ENCODE measurements at regions not wholly inside any gene's neighbourhood (a gene's known extent, or its start where the extent isn't known, plus 50 kb on each side); places are given as distances from the start of the nearest gene placed in this dataset.

DNA sequence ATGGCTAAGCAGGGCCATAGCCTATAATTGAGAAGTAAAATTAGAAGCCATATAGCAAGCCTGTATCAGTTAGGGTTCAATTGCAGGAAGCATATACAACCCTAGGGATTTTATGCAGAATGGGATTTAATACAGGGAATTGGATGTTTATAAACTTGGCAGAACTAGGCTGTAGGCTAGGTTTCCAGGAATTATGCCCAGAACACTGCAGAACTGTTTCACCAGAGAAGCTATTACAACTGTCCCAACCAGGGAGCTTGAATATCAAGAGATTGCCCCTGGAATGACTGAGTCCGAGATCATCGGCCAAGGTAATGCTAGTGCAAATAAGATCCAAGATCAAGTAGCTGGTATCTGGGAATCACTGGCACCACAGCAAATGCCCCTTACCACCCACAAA, 64.0 kb downstream of the PRR15 start:
- peaks cover 5% of the 10 kb centered on the region; the same call in 2 of the 3 replicates for H3K4me1 Mint-ChIP-seq
- Histone ChIP-seq H3K4me3 (no peak overlapping the region), H3K27ac (ENCODE audit: low read depth) (no peak overlapping the region), H3K36me3 (ENCODE audit: insufficient read depth) (no peaks in the 10 kb centered on the region), H4K20me1 (replicated peaks; ENCODE audit: insufficient read depth) (no peaks in the 10 kb centered on the region), H3K4me1 (ENCODE audit: insufficient read depth) (no peaks in the 10 kb centered on the region), H3F3A (replicated peaks; ENCODE audit: low read depth) (no peaks in the 10 kb centered on the region), H3K27me3 (ENCODE audit: insufficient read depth) (no peaks in the 10 kb centered on the region), H2AFZ (no peak overlapping the region), H3K4me2 (no peak overlapping the region), H3K79me2 (replicated peaks; ENCODE audit: insufficient read depth) (no peaks in the 10 kb centered on the region), H3K9me2 (ENCODE audit: insufficient read depth) (no peaks in the 10 kb centered on the region)
- H3K36me3 Mint-ChIP-seq (ENCODE audit: low read depth): no peaks in the 10 kb centered on the region
- DNase-seq (ENCODE audit: low spot score) (no peak), ATAC-seq (no peak)
- H3K27ac Mint-ChIP-seq: no peak overlapping the region
- H3K27me3 Mint-ChIP-seq (ENCODE audit: insufficient read depth, low read depth, poor library complexity): peaks cover 5% of the 10 kb centered on the region
- no peaks in the 10 kb centered on the region for H3K9me3 Mint-ChIP-seq
- no peak overlapping the region for H3K4me3 Mint-ChIP-seq
- TF ChIP-seq JUNB (IDR thresholded peaks at IDR 0.05; ENCODE audit: unreplicated experiment) (no peak), EZH2 (IDR thresholded peaks at IDR 0.05; ENCODE audit: low read depth, unreplicated experiment) (no peak), ZNF114 (CRISPR knock-in tag; IDR thresholded peaks at IDR 0.05) (no peak)
- TF ChIP-seq, protein P1, sequence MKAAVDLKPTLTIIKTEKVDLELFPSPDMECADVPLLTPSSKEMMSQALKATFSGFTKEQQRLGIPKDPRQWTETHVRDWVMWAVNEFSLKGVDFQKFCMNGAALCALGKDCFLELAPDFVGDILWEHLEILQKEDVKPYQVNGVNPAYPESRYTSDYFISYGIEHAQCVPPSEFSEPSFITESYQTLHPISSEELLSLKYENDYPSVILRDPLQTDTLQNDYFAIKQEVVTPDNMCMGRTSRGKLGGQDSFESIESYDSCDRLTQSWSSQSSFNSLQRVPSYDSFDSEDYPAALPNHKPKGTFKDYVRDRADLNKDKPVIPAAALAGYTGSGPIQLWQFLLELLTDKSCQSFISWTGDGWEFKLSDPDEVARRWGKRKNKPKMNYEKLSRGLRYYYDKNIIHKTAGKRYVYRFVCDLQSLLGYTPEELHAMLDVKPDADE (IDR thresholded peaks at IDR 0.05): no peak

DNA sequence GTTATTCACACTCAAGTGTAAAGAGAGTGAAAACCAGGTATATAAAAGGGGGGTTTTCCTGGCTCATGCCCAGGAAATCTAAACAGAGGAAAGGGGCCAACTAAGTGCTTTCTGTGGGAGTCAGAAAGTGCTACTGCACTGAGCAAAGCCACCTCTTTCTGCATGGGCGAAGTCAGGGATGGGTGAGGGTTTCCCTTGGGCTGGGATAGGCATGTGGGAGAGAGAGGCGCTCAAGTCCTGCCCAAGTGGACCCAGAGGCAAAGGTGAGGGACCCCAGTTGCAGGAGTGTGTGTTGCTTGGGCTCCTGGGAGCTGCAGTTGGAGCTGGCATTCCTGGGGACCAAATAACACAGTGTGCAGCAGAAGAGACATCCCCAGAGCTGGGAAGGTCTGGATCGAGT, 65.9 kb downstream of the PRR15 start:
- Mint-ChIP-seq H3K4me3 (no peak overlapping the region), H3K9me3 (no peaks in the 10 kb centered on the region), H3K4me1 (peaks cover 5% of the 10 kb centered on the region; the same call in 2 of the 3 replicates), H3K27ac (no peak overlapping the region), H3K27me3 (ENCODE audit: insufficient read depth, low read depth, poor library complexity) (peaks cover 5% of the 10 kb centered on the region), H3K36me3 (ENCODE audit: low read depth) (no peaks in the 10 kb centered on the region)
- no peaks in the 10 kb centered on the region for H3K79me2 ChIP-seq (replicated peaks; ENCODE audit: insufficient read depth)
- no peaks in the 10 kb centered on the region for H3K4me1 ChIP-seq (ENCODE audit: insufficient read depth)
- no peak overlapping the region for H2AFZ ChIP-seq
- no peaks in the 10 kb centered on the region for H4K20me1 ChIP-seq (replicated peaks; ENCODE audit: insufficient read depth)
- no peaks in the 10 kb centered on the region for H3F3A ChIP-seq (replicated peaks; ENCODE audit: low read depth)
- no peak overlapping the region for H3K4me2 ChIP-seq
- no peak overlapping the region for H3K27ac ChIP-seq (ENCODE audit: low read depth)
- no peaks in the 10 kb centered on the region for H3K36me3 ChIP-seq (ENCODE audit: insufficient read depth)
- DNase-seq (ENCODE audit: low spot score) (no peak), ATAC-seq (peak; percentile 26; the same call in 2 of the 3 replicates)
- H3K27me3 ChIP-seq (ENCODE audit: insufficient read depth): no peaks in the 10 kb centered on the region
- no peaks in the 10 kb centered on the region for H3K9me2 ChIP-seq (ENCODE audit: insufficient read depth)
- no peak overlapping the region for H3K4me3 ChIP-seq
- TF ChIP-seq, protein P2, sequence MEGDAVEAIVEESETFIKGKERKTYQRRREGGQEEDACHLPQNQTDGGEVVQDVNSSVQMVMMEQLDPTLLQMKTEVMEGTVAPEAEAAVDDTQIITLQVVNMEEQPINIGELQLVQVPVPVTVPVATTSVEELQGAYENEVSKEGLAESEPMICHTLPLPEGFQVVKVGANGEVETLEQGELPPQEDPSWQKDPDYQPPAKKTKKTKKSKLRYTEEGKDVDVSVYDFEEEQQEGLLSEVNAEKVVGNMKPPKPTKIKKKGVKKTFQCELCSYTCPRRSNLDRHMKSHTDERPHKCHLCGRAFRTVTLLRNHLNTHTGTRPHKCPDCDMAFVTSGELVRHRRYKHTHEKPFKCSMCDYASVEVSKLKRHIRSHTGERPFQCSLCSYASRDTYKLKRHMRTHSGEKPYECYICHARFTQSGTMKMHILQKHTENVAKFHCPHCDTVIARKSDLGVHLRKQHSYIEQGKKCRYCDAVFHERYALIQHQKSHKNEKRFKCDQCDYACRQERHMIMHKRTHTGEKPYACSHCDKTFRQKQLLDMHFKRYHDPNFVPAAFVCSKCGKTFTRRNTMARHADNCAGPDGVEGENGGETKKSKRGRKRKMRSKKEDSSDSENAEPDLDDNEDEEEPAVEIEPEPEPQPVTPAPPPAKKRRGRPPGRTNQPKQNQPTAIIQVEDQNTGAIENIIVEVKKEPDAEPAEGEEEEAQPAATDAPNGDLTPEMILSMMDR (conservative IDR thresholded peaks at IDR 0.05; ENCODE audit: low read depth in 2 of 2): no peak
- TF ChIP-seq ZNF331 (CRISPR knock-in tag; IDR thresholded peaks at IDR 0.05; ENCODE audit: low read depth) (no peak), EZH2 (IDR thresholded peaks at IDR 0.05; ENCODE audit: low read depth, unreplicated experiment) (no peak), STAT1 (IDR thresholded peaks at IDR 0.05; ENCODE audit: unreplicated experiment) (no peak), JUNB (IDR thresholded peaks at IDR 0.05; ENCODE audit: unreplicated experiment) (no peak), NANOG (IDR thresholded peaks at IDR 0.05; ENCODE audit: borderline replicate concordance) (no peak), ZNF114 (CRISPR knock-in tag; IDR thresholded peaks at IDR 0.05) (no peak), POLR2AphosphoS5 (IDR thresholded peaks at IDR 0.05; ENCODE audit: low read depth) (no peak), EZH2phosphoT487 (IDR thresholded peaks at IDR 0.05; ENCODE audit: unreplicated experiment) (no peak)
- TF ChIP-seq, protein P3, sequence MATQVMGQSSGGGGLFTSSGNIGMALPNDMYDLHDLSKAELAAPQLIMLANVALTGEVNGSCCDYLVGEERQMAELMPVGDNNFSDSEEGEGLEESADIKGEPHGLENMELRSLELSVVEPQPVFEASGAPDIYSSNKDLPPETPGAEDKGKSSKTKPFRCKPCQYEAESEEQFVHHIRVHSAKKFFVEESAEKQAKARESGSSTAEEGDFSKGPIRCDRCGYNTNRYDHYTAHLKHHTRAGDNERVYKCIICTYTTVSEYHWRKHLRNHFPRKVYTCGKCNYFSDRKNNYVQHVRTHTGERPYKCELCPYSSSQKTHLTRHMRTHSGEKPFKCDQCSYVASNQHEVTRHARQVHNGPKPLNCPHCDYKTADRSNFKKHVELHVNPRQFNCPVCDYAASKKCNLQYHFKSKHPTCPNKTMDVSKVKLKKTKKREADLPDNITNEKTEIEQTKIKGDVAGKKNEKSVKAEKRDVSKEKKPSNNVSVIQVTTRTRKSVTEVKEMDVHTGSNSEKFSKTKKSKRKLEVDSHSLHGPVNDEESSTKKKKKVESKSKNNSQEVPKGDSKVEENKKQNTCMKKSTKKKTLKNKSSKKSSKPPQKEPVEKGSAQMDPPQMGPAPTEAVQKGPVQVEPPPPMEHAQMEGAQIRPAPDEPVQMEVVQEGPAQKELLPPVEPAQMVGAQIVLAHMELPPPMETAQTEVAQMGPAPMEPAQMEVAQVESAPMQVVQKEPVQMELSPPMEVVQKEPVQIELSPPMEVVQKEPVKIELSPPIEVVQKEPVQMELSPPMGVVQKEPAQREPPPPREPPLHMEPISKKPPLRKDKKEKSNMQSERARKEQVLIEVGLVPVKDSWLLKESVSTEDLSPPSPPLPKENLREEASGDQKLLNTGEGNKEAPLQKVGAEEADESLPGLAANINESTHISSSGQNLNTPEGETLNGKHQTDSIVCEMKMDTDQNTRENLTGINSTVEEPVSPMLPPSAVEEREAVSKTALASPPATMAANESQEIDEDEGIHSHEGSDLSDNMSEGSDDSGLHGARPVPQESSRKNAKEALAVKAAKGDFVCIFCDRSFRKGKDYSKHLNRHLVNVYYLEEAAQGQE (IDR thresholded peaks at IDR 0.05; ENCODE audit: unreplicated experiment): no peak

Data from GM23338 (cell line).